SW 1271 (cell line): ENCODE measurements at regions not wholly inside any gene's neighbourhood (a gene's known extent, or its start where the extent isn't known, plus 50 kb on each side); places are given as distances from the start of the nearest gene placed in this dataset.

Experiments
- DNase-seq, 2 experiments: peaks; one replicate each; lab custom pipeline; 2025; lab: John Stamatoyannopoulos, UW

DNA sequence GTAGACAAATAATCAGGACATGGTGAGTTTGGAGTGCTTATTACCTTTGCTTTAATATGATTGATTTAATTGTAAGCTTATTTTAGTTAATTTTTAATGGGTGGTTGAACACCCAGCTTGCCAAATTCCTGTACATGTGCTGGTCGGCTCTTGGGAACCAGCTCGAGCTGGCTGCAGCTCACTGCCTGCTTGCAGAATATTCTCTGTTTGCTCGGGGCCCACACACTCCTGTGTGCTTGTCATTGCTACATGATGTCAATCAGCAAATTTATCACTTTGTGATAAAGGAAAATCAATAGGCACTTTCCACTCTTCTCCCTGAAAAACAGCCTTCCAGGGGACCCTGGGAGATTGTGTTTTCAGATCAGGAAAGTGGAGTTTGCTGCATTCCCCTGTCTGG, 141.1 kb upstream of the LHX5 start:
- DNase-seq = no peak

DNA sequence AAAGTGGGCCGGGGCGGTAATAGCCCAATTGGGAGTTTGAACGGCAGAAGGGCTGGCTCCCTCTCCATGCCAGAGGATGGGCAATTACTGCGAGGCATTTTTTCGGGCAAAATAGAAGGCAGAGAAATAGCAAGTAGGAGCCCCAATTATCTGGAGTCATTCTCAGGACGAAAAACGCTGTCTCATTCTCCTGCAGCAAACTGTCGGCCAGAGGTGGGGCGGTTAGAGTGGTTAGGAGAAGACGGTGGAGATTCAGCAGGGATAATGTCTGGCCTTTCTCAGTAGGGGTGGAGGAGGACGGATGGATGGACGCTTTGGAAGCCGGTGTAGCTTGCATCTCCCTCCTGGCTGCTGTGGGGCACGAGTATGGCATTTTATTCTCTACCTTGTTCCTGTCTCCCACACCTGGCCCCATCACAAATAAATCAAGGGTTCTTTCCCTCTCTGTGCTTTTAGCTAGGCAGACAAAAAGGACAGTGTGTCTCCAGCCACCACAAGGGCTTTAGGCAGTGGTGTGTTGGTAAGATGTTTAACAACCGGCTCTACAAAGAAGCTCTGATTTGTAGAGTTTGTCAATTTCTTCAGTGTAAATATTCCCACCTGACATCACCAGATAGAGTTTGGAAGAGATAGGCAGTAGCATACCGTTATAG, 140.5 kb upstream of the LHX5 start:
- no peak for DNase-seq

DNA sequence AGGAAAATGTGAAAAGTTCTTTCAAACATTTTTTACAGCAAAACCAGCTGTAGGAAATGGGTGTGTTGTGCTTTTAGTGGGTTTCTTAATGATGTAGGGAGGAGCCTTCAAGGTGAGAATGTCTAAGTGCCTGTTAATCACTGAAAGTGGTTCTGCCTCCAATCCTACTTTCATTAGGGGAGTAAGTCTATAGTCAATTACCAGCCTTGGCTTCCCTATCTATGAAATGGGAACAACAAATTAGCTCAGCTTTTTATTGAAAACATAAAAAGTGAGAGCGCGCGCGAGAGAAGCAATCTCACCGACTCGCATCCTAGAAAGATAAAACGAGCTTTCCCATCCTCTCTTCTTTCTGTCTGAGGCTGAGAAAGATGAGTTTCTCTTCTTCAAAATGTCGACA, 140.0 kb upstream of the LHX5 start:
- DNase-seq = no peak

DNA sequence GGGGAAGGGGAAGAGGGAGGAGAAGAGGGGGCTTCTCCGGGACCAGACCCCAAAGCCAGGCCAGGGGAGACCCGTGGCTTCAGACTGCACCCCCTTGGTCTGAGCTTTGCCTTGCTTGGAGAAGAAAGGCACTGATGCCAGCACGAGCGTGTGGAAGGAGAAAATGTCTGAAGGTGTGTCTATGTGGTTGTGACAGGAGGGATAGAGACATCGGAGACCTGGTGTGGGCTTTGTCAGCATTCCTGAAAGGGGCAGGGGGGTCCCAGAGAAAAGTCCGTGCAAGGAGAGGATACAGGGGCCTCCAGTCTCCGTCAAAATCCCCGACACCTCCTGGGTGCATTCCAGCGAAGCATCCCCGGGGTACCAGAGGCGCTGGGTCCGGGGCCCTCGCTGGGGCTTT, 139.0 kb upstream of the LHX5 start:
- no peak for DNase-seq

DNA sequence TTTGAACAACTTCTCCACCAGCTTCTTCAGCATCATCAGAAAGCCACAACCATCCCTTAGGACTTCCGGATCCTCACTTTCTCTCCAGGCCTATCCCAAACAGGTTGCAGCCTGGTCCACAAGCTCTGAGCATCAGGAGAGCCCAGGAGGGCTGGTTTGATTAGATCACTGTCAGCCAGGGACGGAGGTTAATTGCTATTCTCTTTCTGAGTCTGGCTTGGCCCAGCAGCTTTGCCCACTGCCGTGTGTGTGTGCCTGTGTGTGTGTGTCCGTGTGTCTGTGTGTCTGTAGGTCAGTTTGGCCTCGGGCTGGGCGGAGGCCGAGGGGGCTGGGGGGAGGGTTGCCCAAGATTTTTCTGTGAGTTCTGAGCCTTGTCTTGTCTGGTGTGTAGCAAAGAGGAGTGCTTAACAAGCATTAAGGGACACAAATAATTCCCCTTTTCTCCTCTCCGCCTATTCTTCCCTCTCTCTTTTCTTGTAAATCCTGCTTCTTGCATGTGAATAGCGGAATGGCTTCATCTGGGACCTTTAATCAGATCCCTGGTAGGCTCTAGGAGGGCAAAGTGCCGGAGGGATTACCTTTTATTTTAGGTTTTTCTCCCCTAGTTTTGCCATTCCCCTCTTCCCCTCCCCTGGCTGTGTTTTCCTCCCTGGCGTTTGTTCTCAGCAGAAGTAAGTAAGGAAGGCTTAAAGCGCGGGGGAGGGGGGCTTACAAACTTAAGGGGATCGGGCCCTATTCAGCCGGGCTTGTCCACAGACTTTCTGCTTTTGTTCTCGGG, 138.2 kb upstream of the LHX5 start:
- no peak for DNase-seq

DNA sequence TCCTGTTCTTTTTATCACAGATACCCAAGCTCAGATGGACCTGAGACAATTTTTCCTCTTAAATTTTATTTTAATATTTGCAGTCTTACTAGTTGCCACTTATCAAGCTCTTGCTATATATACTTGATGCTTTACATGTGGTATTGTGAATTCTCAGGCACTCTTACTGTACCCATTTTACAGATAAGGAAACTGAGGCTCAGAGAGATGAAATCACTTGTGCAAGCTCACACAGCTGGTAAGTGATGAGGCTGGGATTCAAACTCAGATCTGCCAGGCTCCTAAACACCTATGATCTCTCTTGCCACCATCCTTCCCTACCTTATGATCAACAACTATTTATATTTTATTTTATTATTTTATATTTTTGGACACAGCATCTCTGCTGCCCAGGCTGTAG, 133.0 kb upstream of the LHX5 start:
- no peak for DNase-seq

DNA sequence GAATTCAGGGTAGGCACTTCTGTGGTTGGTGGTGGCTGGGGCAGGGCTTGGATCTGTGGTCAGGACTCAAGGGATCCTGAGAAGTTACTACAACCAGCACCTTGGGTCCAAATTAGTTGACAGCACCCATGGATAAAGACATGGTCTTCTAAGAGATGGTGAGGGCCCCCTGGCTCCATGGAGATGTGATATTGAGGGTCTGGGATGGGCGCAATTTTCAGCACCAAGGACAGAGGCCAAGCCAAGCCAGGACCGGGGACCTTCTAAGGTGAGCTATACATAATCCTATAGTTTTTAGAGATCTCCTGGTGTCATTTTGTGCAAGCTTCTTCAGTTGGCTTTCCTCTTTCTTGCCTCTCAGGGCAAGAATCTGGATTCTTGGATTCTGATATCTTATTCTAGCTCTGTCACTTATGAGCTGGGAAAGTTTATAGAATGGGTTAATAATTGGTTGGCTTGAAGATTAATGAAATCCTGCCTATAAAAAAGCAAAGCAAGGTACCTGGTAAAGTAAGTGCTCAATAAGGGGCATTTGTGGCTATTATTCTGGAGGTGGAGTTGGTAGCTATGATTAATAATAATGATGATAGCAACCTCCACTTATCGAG, 130.1 kb upstream of the LHX5 start:
- no peak for DNase-seq

DNA sequence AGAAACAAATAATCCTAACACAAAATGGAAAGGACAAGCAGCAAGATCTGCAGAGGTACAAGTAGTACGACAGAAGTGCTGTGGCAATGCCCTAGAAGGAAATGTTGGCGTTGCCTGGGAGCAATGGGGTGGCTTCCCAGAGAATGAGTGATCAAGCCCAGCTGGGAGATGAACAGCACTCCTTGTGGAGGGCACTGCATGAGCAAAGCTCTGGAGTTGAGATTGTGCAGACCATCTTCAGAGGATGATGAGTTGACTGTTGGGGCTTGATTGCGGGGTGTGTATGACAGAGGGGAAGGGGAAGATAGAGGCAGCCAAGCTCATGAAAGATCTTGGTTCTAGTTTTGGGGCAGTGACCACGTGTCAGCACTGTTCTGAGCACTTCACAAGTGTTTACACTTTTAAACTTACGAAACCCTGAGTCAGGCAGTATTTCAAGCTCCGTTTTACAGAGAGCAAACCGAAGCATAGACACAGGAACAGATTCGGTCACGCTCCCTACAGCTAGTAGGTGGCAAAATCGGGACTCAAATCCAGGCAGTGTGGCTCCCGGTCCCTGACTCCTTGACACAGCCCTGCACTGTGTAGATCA, 127.2 kb upstream of the LHX5 start:
- DNase-seq = no peak

DNA sequence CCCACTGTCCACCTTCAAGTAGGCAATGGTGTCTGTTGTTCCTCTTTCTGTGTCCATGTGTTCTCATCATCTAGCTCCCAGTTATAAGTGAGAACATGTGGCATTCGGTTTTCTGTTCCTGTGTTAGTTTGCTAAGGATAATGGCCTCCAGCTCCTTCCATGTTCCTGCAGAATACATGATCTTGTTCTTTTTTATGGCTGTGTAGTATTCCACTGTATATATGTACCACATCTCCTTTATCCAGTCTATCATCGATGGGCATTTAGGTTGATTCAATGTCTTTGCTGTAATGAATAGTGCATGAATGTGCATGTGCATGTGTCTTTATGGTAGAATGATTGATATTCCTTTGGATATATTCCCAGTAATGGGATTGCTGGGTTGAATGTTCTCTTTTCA, 123.3 kb upstream of the LHX5 start:
- no peak for DNase-seq

DNA sequence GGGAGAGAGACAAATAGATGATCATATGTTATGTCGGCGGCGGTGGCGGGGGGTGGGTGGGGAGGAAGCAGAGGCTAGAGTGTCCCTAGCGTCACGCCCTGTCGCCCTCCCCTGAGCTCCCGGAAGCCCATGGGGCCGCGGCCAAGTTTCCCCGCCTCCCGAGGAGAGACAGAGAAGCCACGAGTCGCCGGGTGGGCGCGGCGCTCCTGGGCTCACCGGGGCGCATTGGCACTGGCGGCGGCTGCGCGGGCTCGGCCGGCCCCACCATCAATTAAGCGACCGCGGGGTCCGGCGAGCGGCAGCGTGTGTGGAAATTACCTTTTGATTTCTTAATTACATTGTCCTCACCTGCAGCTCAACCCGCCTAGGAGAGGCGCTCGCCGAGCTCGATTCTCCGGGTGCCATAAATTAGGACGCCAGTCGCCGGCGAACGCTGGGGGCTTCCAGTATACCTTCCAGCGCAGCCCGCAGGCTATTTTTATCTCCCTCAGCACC, 119.9 kb upstream of the LHX5 start:
- DNase-seq = no peak

DNA sequence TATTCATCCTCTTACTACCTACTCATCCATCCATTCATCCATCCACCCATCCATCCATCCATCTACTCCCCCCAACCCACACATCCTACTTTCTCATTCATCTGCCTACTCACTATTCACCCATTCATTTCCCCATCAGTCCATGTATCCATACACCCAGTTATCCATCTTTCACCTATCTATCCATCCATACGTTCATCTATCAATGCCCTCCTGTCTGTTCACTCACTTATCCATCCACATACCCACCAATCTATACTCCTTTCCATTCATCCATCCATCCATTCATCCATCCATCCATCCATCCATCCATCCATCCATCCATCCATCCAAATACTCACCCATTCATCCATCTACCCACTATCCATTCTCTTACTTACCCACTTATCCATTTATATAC, 117.8 kb upstream of the LHX5 start:
- DNase-seq = no peak

DNA sequence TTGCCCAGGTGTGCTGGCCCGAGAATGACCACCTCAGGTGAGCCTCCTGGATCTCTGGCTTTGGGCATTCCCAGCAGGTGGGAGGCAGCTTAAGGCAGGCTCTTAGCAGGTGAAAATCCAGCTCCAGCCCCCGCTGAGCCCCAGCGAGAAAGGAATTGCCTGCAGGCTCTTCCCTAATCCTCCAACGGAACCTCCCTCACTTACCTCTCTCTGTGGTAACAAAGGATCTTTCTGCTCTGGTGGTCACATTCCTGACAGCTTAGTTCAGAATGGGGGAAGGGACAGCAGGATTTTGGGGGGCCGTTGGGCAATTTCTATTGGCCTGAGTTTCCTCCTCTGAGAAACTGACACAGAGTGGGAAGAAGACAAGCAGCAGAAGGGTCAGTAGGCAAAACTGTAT, 116.0 kb upstream of the LHX5 start:
- no peak for DNase-seq

DNA sequence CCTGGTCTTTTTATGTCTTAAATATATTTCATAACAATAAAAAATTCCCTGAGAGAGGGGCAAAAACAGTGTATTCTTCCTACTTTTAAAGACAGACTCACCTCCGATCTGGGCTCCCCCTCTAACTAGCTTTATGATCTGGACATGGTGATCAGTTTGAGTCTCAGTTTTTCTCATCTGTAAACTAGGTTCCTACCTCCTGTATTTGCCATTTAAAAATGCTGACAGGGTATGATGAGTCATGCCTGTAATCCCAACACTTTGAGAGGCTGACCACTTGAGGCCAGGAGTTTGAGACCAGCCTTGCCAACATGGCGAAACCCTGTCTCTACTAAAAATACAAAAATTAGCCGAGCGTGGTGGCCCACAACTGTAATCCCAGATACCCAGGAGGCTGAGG, 114.8 kb upstream of the LHX5 start:
- no peak for DNase-seq

DNA sequence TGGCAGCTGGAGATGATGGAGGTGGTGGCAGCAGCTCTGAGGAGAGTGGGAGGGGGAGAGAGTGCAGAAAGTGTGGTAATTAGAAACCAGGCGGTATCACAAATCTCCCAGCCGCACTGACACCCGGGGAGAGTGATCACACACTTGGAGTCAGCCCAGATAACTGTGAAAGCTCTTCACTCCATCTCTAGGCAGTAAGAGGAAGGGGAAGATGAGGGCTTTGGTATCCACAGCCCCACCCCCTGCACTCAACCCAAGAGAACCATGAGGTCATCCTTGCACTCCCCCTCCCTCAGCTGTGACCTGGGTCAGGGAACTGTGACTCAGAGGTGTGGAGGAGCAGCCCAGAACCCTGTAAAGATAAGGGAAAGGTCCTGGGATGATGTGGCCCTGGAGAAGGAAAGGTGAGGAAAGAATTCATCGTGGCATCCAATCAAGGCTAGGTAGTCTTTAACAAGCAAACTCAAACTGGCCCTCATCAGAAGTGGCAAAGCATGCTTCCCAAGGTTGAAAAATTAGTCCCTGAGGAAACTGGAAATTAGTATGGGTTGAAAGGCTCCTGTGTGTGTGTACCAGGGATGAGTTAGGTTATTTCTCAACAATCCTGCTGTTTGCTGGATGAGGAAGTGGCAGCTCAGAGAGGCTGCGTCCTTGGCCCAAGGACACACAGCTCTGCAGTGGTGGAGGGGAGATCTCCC, 111.0 kb upstream of the LHX5 start:
- DNase-seq = no peak

DNA sequence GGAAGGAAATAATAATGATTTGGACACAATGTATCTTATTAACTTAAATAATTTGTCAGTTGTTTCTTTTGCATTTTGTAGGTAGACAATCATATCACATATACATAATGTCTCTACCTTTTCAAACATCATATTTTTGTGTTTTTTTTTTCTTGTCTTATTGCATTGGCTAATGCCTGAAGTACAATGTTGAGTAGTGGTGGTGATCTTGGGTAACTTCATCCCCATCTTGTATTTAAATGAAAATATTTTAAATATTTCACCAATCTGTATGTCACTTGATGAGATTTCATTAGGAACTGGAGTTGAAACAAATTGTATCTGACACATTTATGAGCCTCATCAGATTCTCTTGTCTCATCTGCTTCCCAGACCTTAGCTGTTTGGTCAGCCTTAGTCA, 109.7 kb upstream of the LHX5 start:
- no peak for DNase-seq

DNA sequence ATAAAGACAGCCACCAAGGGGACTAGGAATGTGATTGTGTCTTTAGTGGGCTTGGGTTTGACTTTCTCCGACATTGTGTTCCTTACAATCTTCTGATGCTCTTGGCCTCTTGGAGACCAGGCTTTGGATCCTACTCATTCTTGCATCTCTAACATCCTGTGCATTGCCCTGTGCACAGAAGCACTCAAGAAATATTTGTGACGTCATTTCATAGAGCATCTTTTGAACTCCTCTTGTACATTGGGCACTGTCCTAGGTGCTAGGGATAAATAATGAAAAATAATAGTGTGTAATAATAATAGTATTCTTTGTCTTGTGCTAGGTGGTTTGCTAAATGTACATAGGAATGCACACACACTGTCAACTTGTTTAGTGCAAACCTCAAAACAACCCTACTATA, 108.8 kb upstream of the LHX5 start:
- DNase-seq = no peak

DNA sequence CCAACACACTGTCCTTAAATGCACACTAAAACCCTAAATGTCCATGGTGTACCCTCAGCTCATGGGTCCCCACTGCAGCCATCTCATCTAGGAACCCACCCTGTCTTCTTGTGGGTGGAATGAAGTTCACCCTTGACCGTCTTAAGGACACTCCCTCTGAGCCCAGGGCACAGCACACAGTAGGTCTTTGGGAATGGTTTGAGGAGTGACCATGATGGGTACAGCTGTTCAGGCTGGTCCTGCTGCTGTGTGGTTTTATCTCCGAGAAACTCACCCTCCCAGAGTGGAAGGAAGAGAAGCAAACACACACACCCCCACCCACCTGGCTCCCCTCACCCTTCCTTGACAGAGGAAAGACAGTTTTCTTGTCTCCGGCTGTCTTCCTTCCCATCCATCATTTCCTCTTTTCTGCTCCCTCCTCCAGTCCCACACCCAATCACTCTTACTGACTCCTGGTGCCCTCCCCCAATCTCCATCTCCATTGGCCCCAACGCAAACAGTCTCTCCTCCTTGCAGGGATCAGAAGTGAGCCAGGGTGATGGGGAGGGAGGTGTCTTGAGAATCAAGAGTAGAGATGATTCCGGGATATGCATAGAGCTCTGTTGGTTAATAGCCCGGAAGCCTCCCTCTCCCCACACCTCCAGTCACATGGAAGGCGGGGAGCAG, 105.9 kb upstream of the LHX5 start:
- DNase-seq = no peak

DNA sequence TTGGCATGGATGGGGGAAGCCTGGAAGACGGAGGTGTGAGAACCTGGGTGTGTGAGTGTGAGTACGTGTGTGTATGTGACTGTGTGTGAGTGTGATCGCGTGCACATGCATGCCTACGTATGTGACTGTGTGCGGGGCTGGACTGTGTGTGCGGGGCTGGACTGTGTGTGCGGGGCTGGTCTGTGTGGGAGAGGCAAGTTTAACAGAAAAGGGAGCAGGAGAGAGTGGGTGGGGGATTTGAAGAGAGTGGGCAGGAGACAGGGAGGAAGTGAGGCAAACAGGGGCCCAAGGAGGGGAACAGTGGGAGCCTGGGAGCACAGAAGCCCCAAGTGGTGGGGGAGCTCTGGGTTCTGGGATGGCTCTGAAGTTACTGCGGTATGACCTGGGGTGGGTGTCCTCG, 103.7 kb upstream of the LHX5 start:
- DNase-seq = no peak

DNA sequence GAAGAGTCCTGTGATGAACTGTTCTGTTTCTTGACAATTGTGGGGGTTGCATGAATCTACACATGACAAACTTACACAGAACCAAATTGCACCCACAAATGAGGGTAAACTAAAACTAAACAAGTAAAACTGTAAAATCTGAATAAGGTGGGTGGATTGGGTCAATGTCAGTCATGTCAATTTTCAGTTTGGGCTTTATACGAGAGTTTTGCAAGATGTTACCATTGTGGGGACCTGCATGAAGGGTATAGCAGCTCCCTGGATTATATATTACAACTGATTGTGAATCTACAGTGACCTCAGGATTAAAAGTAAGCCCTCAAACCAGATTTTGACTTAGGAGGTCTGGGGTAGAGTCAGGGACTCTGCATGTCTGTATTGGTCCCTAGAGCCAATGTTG, 101.5 kb upstream of the LHX5 start:
- DNase-seq = no peak

DNA sequence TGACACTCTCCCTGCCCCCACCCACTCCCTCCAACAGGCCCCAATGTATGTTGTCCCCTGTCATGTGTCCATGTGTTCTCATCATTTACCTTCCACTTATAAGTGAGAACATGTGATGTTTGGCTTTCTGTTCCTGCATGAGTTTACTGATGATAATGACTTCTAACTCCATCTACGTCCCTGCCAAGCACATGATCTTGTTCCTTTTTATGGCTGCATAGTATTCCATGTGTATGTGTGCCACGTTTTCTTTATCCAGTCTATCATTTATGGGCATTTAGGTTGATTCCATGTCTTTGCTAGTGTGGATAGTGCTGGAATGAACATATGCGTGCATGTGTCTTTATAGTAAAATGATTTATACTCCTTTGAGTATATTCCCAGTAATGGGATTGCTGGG, 100.0 kb upstream of the LHX5 start:
- DNase-seq = no peak

DNA sequence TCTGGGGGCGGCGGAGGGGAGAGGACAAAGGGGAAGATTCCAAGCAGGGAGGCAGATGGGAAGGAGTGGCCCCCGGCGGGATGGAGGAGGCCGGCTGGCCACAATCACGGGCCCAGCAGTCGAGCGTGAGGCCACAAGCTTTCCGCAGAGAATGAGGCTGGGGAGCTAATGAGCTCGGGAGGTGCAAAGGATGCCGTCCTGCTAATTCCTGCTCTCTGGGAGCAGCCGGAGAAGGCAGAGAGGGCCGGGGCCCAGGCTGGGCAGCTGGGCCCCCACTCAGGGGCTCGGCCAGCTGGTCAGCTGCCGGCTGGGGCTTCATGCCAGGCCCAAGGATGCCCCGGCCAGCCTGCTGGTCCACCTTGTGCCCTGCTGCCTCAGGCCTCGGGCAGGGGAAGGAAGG, 98.1 kb upstream of the LHX5 start:
- DNase-seq = no peak

DNA sequence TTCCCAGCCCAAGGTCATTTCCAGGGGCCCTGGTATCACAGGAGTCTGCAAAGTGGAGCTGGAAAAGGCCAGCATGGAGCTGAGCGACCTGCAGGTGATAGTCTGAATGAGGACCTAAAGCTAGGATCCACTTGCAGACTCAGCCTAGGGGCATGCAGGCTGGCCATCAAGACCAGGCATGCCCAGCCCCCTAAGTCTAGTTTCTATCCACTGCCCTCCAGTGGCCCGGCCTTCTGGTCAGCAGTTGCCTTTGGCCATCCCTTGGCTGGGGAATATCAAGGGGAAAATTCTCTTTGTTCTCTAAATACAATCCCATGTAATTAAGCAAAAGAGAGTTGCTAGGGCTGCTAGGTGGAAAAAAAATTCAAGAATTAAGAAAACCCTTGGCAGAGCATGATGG, 96.3 kb upstream of the LHX5 start:
- no peak for DNase-seq
